Endodermal cell (in vitro differentiated cells): ENCODE measurements at regions not wholly inside any gene's neighbourhood (a gene's known extent, or its start where the extent isn't known, plus 50 kb on each side); places are given as distances from the start of the nearest gene placed in this dataset.
A peak's percentile ranks its signal among the peaks of the same experiment; 100 is the strongest.

ENCODE experiments used
- DNase-seq: peaks from one replicate; pipeline ENCODE4 v3.0.0-alpha.2; 2017
- H3K27ac ChIP-seq: 2 replicates; pipeline ENCODE4 v1.5.1; 2013; ENCODE audit warnings: mild to moderate bottlenecking, low read depth, low read length, moderate library complexity
- H3K27me3 ChIP-seq: 2 replicates; pipeline ENCODE4 v1.6.1; 2013; ENCODE audit warnings: mild to moderate bottlenecking, low read length, moderate library complexity; ENCODE audit not compliant: insufficient read depth, control insufficient read depth, poor library complexity, severe bottlenecking
- H3K36me3 ChIP-seq: 2 replicates; pipeline ENCODE4 v1.7.0; 2013; ENCODE audit warnings: mild to moderate bottlenecking, low read length, moderate library complexity; ENCODE audit not compliant: control insufficient read depth, insufficient read depth
- H3K4me1 ChIP-seq: one replicate; pipeline ENCODE4 v1.7.0; 2013; ENCODE audit warnings: low read length; ENCODE audit not compliant: control insufficient read depth, insufficient read depth
- H3K4me3 ChIP-seq: 2 replicates; pipeline ENCODE4 v1.5.1; 2013; ENCODE audit warnings: mild to moderate bottlenecking, low read length, moderate library complexity
- H3K9ac ChIP-seq: 2 replicates; pipeline ENCODE4 v1.6.1; 2013; ENCODE audit warnings: mild to moderate bottlenecking, low read length, moderate library complexity; ENCODE audit not compliant: poor library complexity, severe bottlenecking; ENCODE audit errors: extremely low read depth
- H3K9me3 ChIP-seq: 2 replicates; pipeline ENCODE4 v1.6.1; 2013; ENCODE audit warnings: mild to moderate bottlenecking, low read length, moderate library complexity; ENCODE audit not compliant: control insufficient read depth
- H3K27ac Mint-ChIP-seq: 2 replicates; pipeline ENCODE4 v1.8.0; 2020; ENCODE audit warnings: mixed read lengths
- H3K27me3 Mint-ChIP-seq: 2 replicates; pipeline ENCODE4 v1.8.0; 2021; ENCODE audit warnings: mild to moderate bottlenecking, mixed read lengths; ENCODE audit not compliant: insufficient read depth
- H3K36me3 Mint-ChIP-seq: 2 replicates; pipeline ENCODE4 v1.8.0; 2020; ENCODE audit warnings: low read depth, mixed read lengths
- H3K4me1 Mint-ChIP-seq: 2 replicates; pipeline ENCODE4 v1.8.0; 2020; ENCODE audit warnings: mixed read lengths
- H3K4me3 Mint-ChIP-seq: 2 replicates; pipeline ENCODE4 v1.8.0; 2020; ENCODE audit warnings: mild to moderate bottlenecking, moderate library complexity, mixed read lengths
- H3K9me3 Mint-ChIP-seq: 2 replicates; pipeline ENCODE4 v1.8.0; 2020; ENCODE audit warnings: mild to moderate bottlenecking, mixed read lengths
- WGBS, 2 experiments: methylation state at CpG; one replicate each; pipeline versions ENCODE4 v1.1.5 to v1.1.7; 2013; ENCODE audit warnings: missing lambda C conversion rate in 2 of 2, mixed read lengths in 1 of 2; ENCODE audit not compliant: insufficient coverage in 1 of 2, insufficient read length in 1 of 2; 5-methylcytosine and 5-hydroxymethylcytosine counted together
- TF ChIP-seq, protein P1 (sequence below): fragments of 200-600 bp; sonication (generic); conservative IDR thresholded peaks from 2 replicates; pipeline ENCODE4 v1.5.0; 2021; ENCODE audit warnings: antibody characterized with exemption, mild to moderate bottlenecking

DNA sequence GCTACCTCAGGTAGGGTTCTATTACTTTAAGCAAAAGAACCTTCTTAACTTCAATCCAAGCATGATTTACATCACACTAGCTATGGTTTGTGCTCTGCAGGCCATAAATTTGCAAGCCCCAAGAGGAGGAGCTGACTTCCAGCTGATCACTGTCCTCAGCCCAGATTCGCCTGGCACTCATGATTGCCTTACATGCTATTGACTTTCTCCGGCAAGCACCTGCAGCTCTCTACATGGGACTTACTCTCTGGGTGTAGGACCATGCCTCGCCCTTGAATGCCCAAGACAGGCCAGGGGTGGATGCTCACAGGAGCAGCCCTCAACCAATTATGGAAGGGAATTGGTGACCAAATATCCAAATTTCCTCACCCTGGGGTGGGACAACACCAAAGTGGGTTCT is 99.8 kb downstream of the ESM1 start:
- Histone ChIP-seq H3K27ac (no peak overlapping the region), H3K4me3 (no peak overlapping the region), H3K36me3 (no peaks in the 10 kb centered on the region), H3K4me1 (no peaks in the 10 kb centered on the region), H3K9ac (no peak overlapping the region), H3K27me3 (peaks cover 83% of the 10 kb centered on the region), H3K9me3 (no peaks in the 10 kb centered on the region)
- no peak overlapping the region for H3K4me3 Mint-ChIP-seq
- TF ChIP-seq, protein P1, sequence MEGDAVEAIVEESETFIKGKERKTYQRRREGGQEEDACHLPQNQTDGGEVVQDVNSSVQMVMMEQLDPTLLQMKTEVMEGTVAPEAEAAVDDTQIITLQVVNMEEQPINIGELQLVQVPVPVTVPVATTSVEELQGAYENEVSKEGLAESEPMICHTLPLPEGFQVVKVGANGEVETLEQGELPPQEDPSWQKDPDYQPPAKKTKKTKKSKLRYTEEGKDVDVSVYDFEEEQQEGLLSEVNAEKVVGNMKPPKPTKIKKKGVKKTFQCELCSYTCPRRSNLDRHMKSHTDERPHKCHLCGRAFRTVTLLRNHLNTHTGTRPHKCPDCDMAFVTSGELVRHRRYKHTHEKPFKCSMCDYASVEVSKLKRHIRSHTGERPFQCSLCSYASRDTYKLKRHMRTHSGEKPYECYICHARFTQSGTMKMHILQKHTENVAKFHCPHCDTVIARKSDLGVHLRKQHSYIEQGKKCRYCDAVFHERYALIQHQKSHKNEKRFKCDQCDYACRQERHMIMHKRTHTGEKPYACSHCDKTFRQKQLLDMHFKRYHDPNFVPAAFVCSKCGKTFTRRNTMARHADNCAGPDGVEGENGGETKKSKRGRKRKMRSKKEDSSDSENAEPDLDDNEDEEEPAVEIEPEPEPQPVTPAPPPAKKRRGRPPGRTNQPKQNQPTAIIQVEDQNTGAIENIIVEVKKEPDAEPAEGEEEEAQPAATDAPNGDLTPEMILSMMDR = no peak
- no peak overlapping the region for H3K27ac Mint-ChIP-seq
- H3K27me3 Mint-ChIP-seq = peaks cover 62% of the 10 kb centered on the region
- H3K9me3 Mint-ChIP-seq = peaks cover 1% of the 10 kb centered on the region
- no peaks in the 10 kb centered on the region for H3K36me3 Mint-ChIP-seq
- DNase-seq = no peak
- WGBS, 2 experiments = 91% methylated on average over 3 of the region's 3 CpGs; no CpG with 5 or more reads in 1 of the 2 experiments
- H3K4me1 Mint-ChIP-seq = peaks cover 13% of the 10 kb centered on the region

DNA sequence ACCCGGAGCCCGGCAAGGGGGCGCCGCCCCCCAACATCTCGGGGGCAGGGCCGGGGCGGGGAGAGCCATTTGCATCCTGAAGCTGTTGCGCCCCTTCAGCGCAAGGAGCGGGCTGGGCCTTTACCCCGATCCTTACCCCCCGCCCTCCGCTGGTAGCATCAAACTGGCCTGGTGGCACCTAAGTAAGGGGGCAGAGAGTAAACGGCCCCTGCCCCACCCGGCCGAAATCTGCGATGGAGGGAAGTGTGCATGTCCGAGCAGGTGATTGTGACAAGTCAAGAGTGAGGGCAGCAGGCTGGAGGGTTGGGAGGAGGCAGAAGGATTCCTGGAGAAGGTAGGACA is 101.2 kb downstream of the ESM1 start:
- H3K27ac Mint-ChIP-seq = no peak overlapping the region
- Histone ChIP-seq H3K27ac (no peak overlapping the region), H3K4me1 (no peaks in the 10 kb centered on the region), H3K36me3 (no peaks in the 10 kb centered on the region), H3K9ac (no peak overlapping the region), H3K9me3 (no peaks in the 10 kb centered on the region), H3K27me3 (peaks cover 86% of the 10 kb centered on the region), H3K4me3 (peak overlapping the region; percentile 72)
- peaks cover 19% of the 10 kb centered on the region for H3K4me1 Mint-ChIP-seq
- H3K9me3 Mint-ChIP-seq = peaks cover 1% of the 10 kb centered on the region
- TF ChIP-seq, protein P1 = no peak
- peak; percentile 64 for DNase-seq
- 43 to 64% methylated on average over 12 to 18 of the region's 18 CpGs for WGBS, 2 experiments
- peaks cover 56% of the 10 kb centered on the region for H3K27me3 Mint-ChIP-seq
- no peaks in the 10 kb centered on the region for H3K36me3 Mint-ChIP-seq
- peak overlapping the region; percentile 52 for H3K4me3 Mint-ChIP-seq

DNA sequence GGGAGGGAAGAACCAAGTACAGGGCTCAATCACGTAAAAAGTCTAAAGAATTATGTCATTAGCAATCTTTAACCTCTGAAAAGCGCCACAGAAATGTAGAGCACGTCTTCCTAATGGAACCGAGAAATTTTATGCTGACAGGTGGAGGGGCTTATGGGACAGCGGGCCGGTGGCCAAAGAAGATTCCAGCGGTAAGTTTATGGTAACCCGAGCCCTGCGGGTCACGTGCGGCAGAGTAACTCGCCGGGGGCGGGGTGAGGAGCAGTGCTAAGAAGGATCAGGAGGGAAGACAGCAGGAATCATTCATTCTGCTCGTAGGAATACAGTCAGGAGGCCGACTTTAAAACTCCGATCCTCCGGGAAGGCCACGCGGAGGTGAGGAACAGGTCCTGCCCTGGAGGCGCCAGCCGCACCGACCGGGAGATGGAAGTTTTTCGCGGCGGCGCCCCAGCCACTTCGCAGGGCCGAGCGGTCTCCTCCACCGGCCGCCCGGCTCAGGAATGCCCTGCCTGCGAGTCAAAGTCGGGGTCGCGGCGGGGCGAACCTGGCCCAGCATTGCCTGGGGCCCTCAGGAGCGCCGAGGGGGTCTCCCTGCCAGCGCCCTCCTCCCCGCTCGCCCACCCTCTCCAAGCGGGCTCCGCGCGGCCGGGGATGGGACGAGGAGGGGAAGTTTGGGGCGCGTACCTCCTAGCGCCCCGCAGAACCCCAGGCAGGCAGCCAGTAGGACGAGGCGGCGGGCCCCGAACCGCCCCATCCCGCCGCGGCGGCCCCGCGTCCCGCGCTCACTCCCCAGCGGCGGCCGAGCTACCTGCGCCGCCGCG is 101.8 kb downstream of the ESM1 start:
- Mint-ChIP-seq H3K36me3 (no peaks in the 10 kb centered on the region), H3K4me1 (peaks cover 19% of the 10 kb centered on the region), H3K27me3 (peaks cover 50% of the 10 kb centered on the region), H3K27ac (peak overlapping the region; percentile 92), H3K4me3 (peak overlapping the region; percentile 63), H3K9me3 (peaks cover 1% of the 10 kb centered on the region)
- Histone ChIP-seq H3K4me3 (peak overlapping the region; percentile 72), H3K27me3 (peaks cover 80% of the 10 kb centered on the region), H3K9me3 (no peaks in the 10 kb centered on the region), H3K36me3 (no peaks in the 10 kb centered on the region), H3K9ac (no peak overlapping the region), H3K27ac (no peak overlapping the region), H3K4me1 (no peaks in the 10 kb centered on the region)
- TF ChIP-seq, protein P1 = no peak
- 6 to 10% methylated on average over 25 to 75 of the region's 75 CpGs for WGBS, 2 experiments
- DNase-seq = peak; percentile 86
